ENCODE measurements at regions not wholly inside any gene's neighbourhood (a gene's known extent, or its start where the extent isn't known, plus 50 kb on each side); places are given as distances from the start of the nearest gene placed in this dataset.

GRCh38 chr1:87786861-87787545 lies 458.3 kb downstream of the LMO4 start:
- TF ChIP-seq EZH2 (IDR thresholded peaks at IDR 0.05; ENCODE audit: insufficient read depth, low read length) (no peak), CTCF (IDR thresholded peaks at IDR 0.05; ENCODE audit: insufficient read depth, low read depth, low read length) (no peak)
